ENCODE measurements at regions not wholly inside any gene's neighbourhood (a gene's known extent, or its start where the extent isn't known, plus 50 kb on each side); places are given as distances from the start of the nearest gene placed in this dataset.

DNA sequence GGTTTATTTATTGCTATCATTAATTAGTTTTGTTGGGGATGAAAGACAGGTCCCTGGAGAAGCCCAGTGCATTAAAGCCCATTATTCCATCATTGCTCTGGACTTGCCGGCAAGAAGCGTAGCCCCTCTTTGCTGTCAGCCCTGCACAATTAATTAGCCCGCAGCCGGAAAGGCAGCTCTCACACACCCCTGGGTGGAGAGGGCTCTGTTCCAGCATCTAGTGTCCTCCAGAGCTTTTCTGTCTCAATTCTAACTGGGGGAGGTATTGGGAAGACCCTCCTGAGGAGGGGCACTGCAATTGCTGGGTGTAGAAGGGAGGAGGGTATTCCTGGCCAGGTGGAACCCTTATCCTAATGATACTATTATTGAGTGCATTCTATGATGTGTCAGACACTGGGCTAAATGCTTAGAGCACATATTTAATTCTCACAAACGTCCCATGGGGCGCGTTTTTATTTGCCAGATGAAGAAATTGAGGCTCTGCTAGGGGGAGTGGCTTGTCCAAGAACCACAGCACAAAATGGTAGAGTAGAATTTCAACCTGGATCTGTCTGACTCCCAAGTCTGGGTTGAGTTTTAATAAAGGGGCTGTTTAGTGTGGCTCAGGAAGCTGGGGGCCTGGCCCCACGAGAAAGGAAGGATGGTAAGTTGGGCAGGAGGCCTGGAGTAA, 148.1 kb upstream of the PCBD1 start:
- Histone ChIP-seq H3K36me3 (ENCODE audit: low read depth) (no peaks in the 10 kb centered on the region), H3K9me3 (ENCODE audit: severe bottlenecking) (no peaks in the 10 kb centered on the region), H3K27ac (ENCODE audit: poor library complexity, severe bottlenecking) (no peak overlapping the region), H3K4me1 (ENCODE audit: insufficient read depth, poor library complexity, severe bottlenecking) (no peaks in the 10 kb centered on the region), H3K27me3 (ENCODE audit: insufficient read depth, poor library complexity, severe bottlenecking) (no peaks in the 10 kb centered on the region), H3K4me3 (ENCODE audit: severe bottlenecking) (no peak overlapping the region)
- DNase-seq (ENCODE audit: low spot score) (no peak), ATAC-seq (ENCODE audit: low read depth) (no peak)
- TF ChIP-seq, protein P1, sequence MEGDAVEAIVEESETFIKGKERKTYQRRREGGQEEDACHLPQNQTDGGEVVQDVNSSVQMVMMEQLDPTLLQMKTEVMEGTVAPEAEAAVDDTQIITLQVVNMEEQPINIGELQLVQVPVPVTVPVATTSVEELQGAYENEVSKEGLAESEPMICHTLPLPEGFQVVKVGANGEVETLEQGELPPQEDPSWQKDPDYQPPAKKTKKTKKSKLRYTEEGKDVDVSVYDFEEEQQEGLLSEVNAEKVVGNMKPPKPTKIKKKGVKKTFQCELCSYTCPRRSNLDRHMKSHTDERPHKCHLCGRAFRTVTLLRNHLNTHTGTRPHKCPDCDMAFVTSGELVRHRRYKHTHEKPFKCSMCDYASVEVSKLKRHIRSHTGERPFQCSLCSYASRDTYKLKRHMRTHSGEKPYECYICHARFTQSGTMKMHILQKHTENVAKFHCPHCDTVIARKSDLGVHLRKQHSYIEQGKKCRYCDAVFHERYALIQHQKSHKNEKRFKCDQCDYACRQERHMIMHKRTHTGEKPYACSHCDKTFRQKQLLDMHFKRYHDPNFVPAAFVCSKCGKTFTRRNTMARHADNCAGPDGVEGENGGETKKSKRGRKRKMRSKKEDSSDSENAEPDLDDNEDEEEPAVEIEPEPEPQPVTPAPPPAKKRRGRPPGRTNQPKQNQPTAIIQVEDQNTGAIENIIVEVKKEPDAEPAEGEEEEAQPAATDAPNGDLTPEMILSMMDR (IDR thresholded peaks at IDR 0.05; ENCODE audit: poor library complexity, severe bottlenecking), result no peak

DNA sequence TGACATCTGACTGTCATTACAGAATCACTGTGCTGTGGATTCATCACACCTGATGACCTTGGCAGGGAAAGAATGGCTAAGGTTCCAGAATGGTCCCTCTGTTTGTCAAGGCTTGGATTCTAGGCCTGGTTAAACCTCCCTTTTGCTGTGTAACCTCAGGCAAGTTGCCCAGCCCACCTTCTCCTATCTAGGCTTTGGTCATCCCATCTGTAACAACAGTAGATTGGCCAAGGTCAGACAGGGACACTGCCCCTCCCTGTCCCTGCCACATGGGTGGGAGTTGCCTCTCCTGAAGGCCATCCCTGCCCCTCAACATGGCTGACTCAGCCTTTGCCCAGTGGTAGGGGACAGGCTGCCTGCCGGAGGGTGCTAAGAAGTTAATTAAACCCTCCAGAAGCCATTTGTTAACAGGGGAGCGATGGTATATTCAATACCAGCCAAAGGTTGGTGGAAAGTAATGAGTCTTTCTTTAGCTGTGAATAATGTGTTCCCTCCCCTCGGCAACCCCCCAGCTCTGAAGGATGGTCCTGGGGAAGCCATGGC, 149.8 kb upstream of the PCBD1 start:
- ATAC-seq (ENCODE audit: low read depth) (no peak), DNase-seq (ENCODE audit: low spot score) (no peak)
- Histone ChIP-seq H3K4me1 (ENCODE audit: insufficient read depth, poor library complexity, severe bottlenecking) (no peaks in the 10 kb centered on the region), H3K27ac (ENCODE audit: poor library complexity, severe bottlenecking) (no peak overlapping the region), H3K27me3 (ENCODE audit: insufficient read depth, poor library complexity, severe bottlenecking) (no peaks in the 10 kb centered on the region), H3K36me3 (ENCODE audit: low read depth) (no peaks in the 10 kb centered on the region), H3K9me3 (ENCODE audit: severe bottlenecking) (no peaks in the 10 kb centered on the region), H3K4me3 (ENCODE audit: severe bottlenecking) (no peak overlapping the region)
- TF ChIP-seq, protein P1 (IDR thresholded peaks at IDR 0.05; ENCODE audit: poor library complexity, severe bottlenecking), result no peak

DNA sequence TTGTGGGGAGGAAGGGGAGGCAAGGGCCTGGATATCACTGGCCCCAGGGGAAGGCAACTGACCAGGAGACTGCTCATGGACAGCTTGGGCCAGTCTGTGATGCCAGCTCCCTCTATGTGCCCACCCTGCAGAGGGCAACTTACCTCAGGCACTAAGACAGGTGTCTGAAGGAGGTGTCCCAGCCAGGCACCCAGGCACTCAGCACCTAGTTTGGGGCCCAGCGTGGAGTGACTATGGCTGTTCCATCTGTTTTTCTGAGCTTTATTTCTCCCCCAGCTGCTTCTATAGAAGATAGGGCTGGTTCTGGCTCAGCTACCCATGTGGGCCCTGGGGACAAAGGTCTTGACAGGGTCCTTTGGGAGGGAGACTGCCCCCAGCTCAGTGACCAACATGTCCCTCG, 150.6 kb upstream of the PCBD1 start:
- Histone ChIP-seq H3K4me1 (ENCODE audit: insufficient read depth, poor library complexity, severe bottlenecking) (no peaks in the 10 kb centered on the region), H3K4me3 (ENCODE audit: severe bottlenecking) (no peak overlapping the region), H3K27ac (ENCODE audit: poor library complexity, severe bottlenecking) (no peak overlapping the region), H3K36me3 (ENCODE audit: low read depth) (no peaks in the 10 kb centered on the region), H3K9me3 (ENCODE audit: severe bottlenecking) (no peaks in the 10 kb centered on the region), H3K27me3 (ENCODE audit: insufficient read depth, poor library complexity, severe bottlenecking) (no peaks in the 10 kb centered on the region)
- DNase-seq (ENCODE audit: low spot score) (no peak), ATAC-seq (ENCODE audit: low read depth) (no peak)
- TF ChIP-seq, protein P1 (IDR thresholded peaks at IDR 0.05; ENCODE audit: poor library complexity, severe bottlenecking), result no peak

DNA sequence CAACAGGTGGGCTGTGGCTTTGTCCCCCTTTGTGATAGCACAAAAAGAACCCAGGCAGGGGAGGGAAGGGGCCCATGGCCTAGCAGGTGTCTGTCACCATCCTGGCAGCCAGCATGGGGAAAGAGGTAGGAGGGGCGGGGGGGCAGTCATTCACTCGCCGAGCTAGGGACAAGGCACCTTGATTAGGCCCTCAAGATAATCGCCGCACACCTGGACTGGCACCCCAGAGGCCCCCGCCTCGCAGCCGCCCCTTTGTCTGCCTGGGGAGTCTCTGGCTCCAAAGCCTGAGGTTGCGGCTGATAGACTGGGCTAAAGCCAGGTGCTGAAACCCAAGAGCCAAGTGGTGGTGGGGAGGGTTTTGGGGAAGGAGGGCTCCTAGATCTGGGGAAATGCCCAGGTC, 151.2 kb upstream of the PCBD1 start:
- Histone ChIP-seq H3K27me3 (ENCODE audit: insufficient read depth, poor library complexity, severe bottlenecking) (no peaks in the 10 kb centered on the region), H3K27ac (ENCODE audit: poor library complexity, severe bottlenecking) (no peak overlapping the region), H3K4me1 (ENCODE audit: insufficient read depth, poor library complexity, severe bottlenecking) (no peaks in the 10 kb centered on the region), H3K36me3 (ENCODE audit: low read depth) (no peaks in the 10 kb centered on the region), H3K9me3 (ENCODE audit: severe bottlenecking) (no peaks in the 10 kb centered on the region), H3K4me3 (ENCODE audit: severe bottlenecking) (no peak overlapping the region)
- TF ChIP-seq, protein P1 (IDR thresholded peaks at IDR 0.05; ENCODE audit: poor library complexity, severe bottlenecking), result no peak
- ATAC-seq (ENCODE audit: low read depth) (no peak), DNase-seq (ENCODE audit: low spot score) (no peak)

GRCh38 chr10:71040343-71040742, 152.0 kb upstream of the PCBD1 start:
- TF ChIP-seq, protein P1 (IDR thresholded peaks at IDR 0.05; ENCODE audit: poor library complexity, severe bottlenecking), result no peak
- DNase-seq (ENCODE audit: low spot score) (no peak), ATAC-seq (ENCODE audit: low read depth) (no peak)
- no peak overlapping the region for H3K4me3 ChIP-seq (ENCODE audit: severe bottlenecking)
- no peaks in the 10 kb centered on the region for H3K36me3 ChIP-seq (ENCODE audit: low read depth)
- no peaks in the 10 kb centered on the region for H3K27me3 ChIP-seq (ENCODE audit: insufficient read depth, poor library complexity, severe bottlenecking)
- H3K9me3 ChIP-seq (ENCODE audit: severe bottlenecking), result no peaks in the 10 kb centered on the region
- no peak overlapping the region for H3K27ac ChIP-seq (ENCODE audit: poor library complexity, severe bottlenecking)
- H3K4me1 ChIP-seq (ENCODE audit: insufficient read depth, poor library complexity, severe bottlenecking), result no peaks in the 10 kb centered on the region

Measured in RWPE2 (cell line).